Panc1 (cell line): ENCODE measurements at regions not wholly inside any gene's neighbourhood (a gene's known extent, or its start where the extent isn't known, plus 50 kb on each side); places are given as distances from the start of the nearest gene placed in this dataset.

Source experiments
- ATAC-seq: fragments of 200-7000 bp; cut with Tn5 transposase; 2 replicates; pipeline ENCODE4 v1.9.1; 2020; ENCODE audit warnings: mild to moderate bottlenecking, moderate library complexity
- BruUV-seq: library from RNA; stranded (reverse); fragments of 400-500 nt; replicated peaks from 2 replicates; lab custom pipeline; 2021; lab: Mats Ljungman, UMichigan
- CTCF ChIA-PET: fragments of 300-600 bp; sonication (Branson Sonifier 250); formaldehyde crosslinking; loops from one replicate; lab custom pipeline; 2022; ENCODE audit warnings: antibody characterized with exemption; lab: Charles Lee
- POLR2A ChIA-PET: fragments of 300-600 bp; sonication (Branson Sonifier 250); formaldehyde crosslinking; loops from one replicate; lab custom pipeline; 2022; ENCODE audit warnings: antibody characterized with exemption; lab: Charles Lee
- DNase-seq: peaks from one replicate; pipeline ENCODE4 v3.0.0-alpha.2; 2010; ENCODE audit warnings: low read depth, low spot score
- H3K27ac ChIP-seq: 2 replicates; pipeline ENCODE4 v1.5.1; 2011; ENCODE audit warnings: mild to moderate bottlenecking, low read length, inconsistent platforms
- H3K27me3 ChIP-seq: fragments of 200-500 bp; sonication (Bioruptor generic); 2 replicates; pipeline ENCODE4 v1.6.0; 2014; ENCODE audit warnings: low read length, inconsistent platforms; ENCODE audit not compliant: control insufficient read depth, insufficient read depth
- H3K36me3 ChIP-seq: fragments of 200-500 bp; sonication (Bioruptor generic); 2 replicates; pipeline ENCODE4 v1.5.1; 2014; ENCODE audit warnings: inconsistent platforms, mild to moderate bottlenecking, low read length, moderate library complexity; ENCODE audit not compliant: control insufficient read depth, insufficient read depth
- H3K4me1 ChIP-seq: 2 replicates; pipeline ENCODE4 v1.5.1; 2011; ENCODE audit warnings: inconsistent platforms, mild to moderate bottlenecking, low read length, moderate library complexity; ENCODE audit not compliant: control insufficient read depth, insufficient read depth
- H3K4me3 ChIP-seq, 2 experiments: 2 replicates each; pipeline ENCODE4 v1.5.1; 2011 to 2012; ENCODE audit warnings: low read depth in 2 of 2, low read length in 2 of 2, mild to moderate bottlenecking in 2 of 2, inconsistent platforms in 1 of 2, moderate library complexity in 1 of 2
- H3K9me3 ChIP-seq: fragments of 200-500 bp; sonication (Bioruptor generic); 2 replicates; pipeline ENCODE4 v1.5.1; 2014; ENCODE audit warnings: low read depth, mild to moderate bottlenecking, inconsistent platforms, low read length, moderate library complexity; ENCODE audit not compliant: control insufficient read depth, insufficient read depth
- CTCF ChIP-seq: fragments of 450-650 bp; IDR thresholded peaks from 2 replicates; pipeline ENCODE4 v1.5.1; 2017; ENCODE audit warnings: mild to moderate bottlenecking
- POLR2AphosphoS5 ChIP-seq: IDR thresholded peaks from 2 replicates; pipeline ENCODE4 v1.6.1; 2012; ENCODE audit warnings: mild to moderate bottlenecking, low read depth, low read length, moderate library complexity
- REST ChIP-seq, 2 experiments: IDR thresholded peaks; 2 replicates each; pipeline ENCODE4 v1.6.1; 2011 to 2012; ENCODE audit warnings: low read depth in 2 of 2, control low read depth in 1 of 2, low read length in 1 of 2, mild to moderate bottlenecking in 1 of 2, moderate library complexity in 1 of 2; ENCODE audit not compliant: insufficient read depth in 1 of 2
- SIN3A ChIP-seq: IDR thresholded peaks from 2 replicates; pipeline ENCODE4 v1.6.1; 2012; ENCODE audit warnings: low read depth, mild to moderate bottlenecking, low read length, moderate library complexity, borderline replicate concordance; ENCODE audit not compliant: insufficient read depth
- TCF7L2 ChIP-seq: IDR thresholded peaks from 2 replicates; pipeline ENCODE4 v1.6.1; 2011; ENCODE audit warnings: mild to moderate bottlenecking, low read depth, low read length, inconsistent platforms
- in situ Hi-C: cut with HindIII; loops from 2 replicates; pipeline ENCODE4 v1.10.0; 2016; ENCODE audit warnings: low sequenced_read_pairs, low pct_unique_long_range_greater_than_20kb
- intact Hi-C: fragments of 100-400 bp; cut with micrococcal nuclease; formaldehyde crosslinking; loops from one replicate; pipeline ENCODE4 v1.10.0; 2022; ENCODE audit not compliant: unreplicated experiment

- ATAC-seq (no peak), DNase-seq (no peak)
- Histone ChIP-seq H3K27me3 (no peaks in the 10 kb centered on the region), H3K27ac (no peak overlapping the region), H3K9me3 (no peaks in the 10 kb centered on the region), H3K4me3 (no peak overlapping the region), H3K36me3 (no peaks in the 10 kb centered on the region), H3K4me1 (no peaks in the 10 kb centered on the region)
- in situ Hi-C loops (no loop called here), intact Hi-C loops (no loop called here)
- ChIA-PET POLR2A (no interaction called here), CTCF (no interaction called here)
- TF ChIP-seq TCF7L2: no peak
- TF ChIP-seq CTCF: no peak
- no peak for TF ChIP-seq REST (IDR thresholded peaks at IDR 0.05; ENCODE audit: insufficient read depth in 1 of 2, low read depth in 2 of 2, low read length in 1 of 2)
- no peak for TF ChIP-seq SIN3A
- no peak for TF ChIP-seq POLR2AphosphoS5
- BruUV-seq: no TSS peak
Measured at GRCh38 chr4:4651811-4652755, 110.2 kb upstream of the STX18 start.

- Histone ChIP-seq H3K4me3 (no peak overlapping the region), H3K36me3 (no peaks in the 10 kb centered on the region), H3K27ac (no peak overlapping the region), H3K4me1 (no peaks in the 10 kb centered on the region), H3K9me3 (no peaks in the 10 kb centered on the region), H3K27me3 (no peaks in the 10 kb centered on the region)
- ATAC-seq: no peak
- POLR2A ChIA-PET: no interaction called here
- intact Hi-C loops (no loop called here), in situ Hi-C loops (no loop called here)
- no peak for DNase-seq
- CTCF ChIA-PET: no interaction called here
- TF ChIP-seq REST (IDR thresholded peaks at IDR 0.05; ENCODE audit: insufficient read depth in 1 of 2, low read depth in 2 of 2, low read length in 1 of 2) (no peak), POLR2AphosphoS5 (no peak), TCF7L2 (no peak), SIN3A (no peak), CTCF (no peak)
- no TSS peak for BruUV-seq
Measured at GRCh38 chr4:4647041-4647440, 105.2 kb upstream of the STX18 start.
